Astrocyte of the cerebellum (primary cell): ENCODE measurements at regions not wholly inside any gene's neighbourhood (a gene's known extent, or its start where the extent isn't known, plus 50 kb on each side); places are given as distances from the start of the nearest gene placed in this dataset.
A peak's percentile ranks its signal among the peaks of the same experiment; 100 is the strongest.
"Not testable (repeated sequence)": the region's sequence is repeated elsewhere in the genome, so short reads cannot be mapped to it uniquely, and the experiment has no call there.

Source experiments
- DNase-seq: peaks from one replicate; pipeline ENCODE4 v3.0.0-alpha.2; 2011; ENCODE audit warnings: low read depth
- H3K4me3 ChIP-seq: 2 replicates; pipeline ENCODE4 v1.5.1; 2011; ENCODE audit warnings: mild to moderate bottlenecking, low read depth, low read length, moderate library complexity
- CTCF ChIP-seq: IDR thresholded peaks from 2 replicates; pipeline ENCODE4 v1.5.1; 2012; ENCODE audit warnings: low read length, low read depth, moderate library complexity, mild to moderate bottlenecking; ENCODE audit errors: missing control alignments
- in situ Hi-C: cut with HindIII; loops from 2 replicates; pipeline ENCODE4 v1.10.0; 2017; ENCODE audit warnings: low sequenced_read_pairs

- in situ Hi-C loops, result no loop called here
- no peak overlapping the region for H3K4me3 ChIP-seq
- no peak for TF ChIP-seq CTCF
- peak; percentile 11 for DNase-seq
Measured at GRCh38 chr15:56794553-56795329, 61.4 kb upstream of the ZNF280D start.

GRCh38 chr15:56794165-56794552 lies 60.9 kb upstream of the ZNF280D start:
- H3K4me3 ChIP-seq, result no peak overlapping the region
- in situ Hi-C loops, result no loop called here
- no peak for TF ChIP-seq CTCF
- peak; percentile 67 for DNase-seq

- TF ChIP-seq CTCF, result no peak
- DNase-seq, result no peak
- in situ Hi-C loops, result no loop called here
- no peak overlapping the region for H3K4me3 ChIP-seq
Measured at GRCh38 chr15:56792211-56792610, 58.9 kb upstream of the ZNF280D start.

- DNase-seq, in situ Hi-C loops: not testable (repeated sequence)
Measured at GRCh38 chr15:56791521-56791920, 58.2 kb upstream of the ZNF280D start.

GRCh38 chr15:56788359-56788758 lies 55.0 kb upstream of the ZNF280D start:
- no peak for TF ChIP-seq CTCF
- no peak for DNase-seq
- in situ Hi-C loops, result no loop called here
- no peak overlapping the region for H3K4me3 ChIP-seq

More at GRCh38 chr15:56791521-56791920, 58.2 kb upstream of the ZNF280D start:
- not testable (repeated sequence) for H3K4me3 ChIP-seq

- TF ChIP-seq CTCF, result no peak
- DNase-seq, result no peak
- H3K4me3 ChIP-seq, result no peak overlapping the region
- in situ Hi-C loops, result no loop called here
Measured at GRCh38 chr15:56786966-56787365, 53.7 kb upstream of the ZNF280D start.

GRCh38 chr15:56783857-56784661 lies 50.8 kb upstream of the ZNF280D start:
- H3K4me3 ChIP-seq, result no peak overlapping the region
- no peak for DNase-seq
- in situ Hi-C loops, result no loop called here
- no peak for TF ChIP-seq CTCF
